Mucosa of stomach (tissue), 1 donor: ENCODE measurements at regions not wholly inside any gene's neighbourhood (a gene's known extent, or its start where the extent isn't known, plus 50 kb on each side); places are given as distances from the start of the nearest gene placed in this dataset.

Experiments
- H3K27me3 ChIP-seq: one replicate; pipeline ENCODE4 v1.7.0; 2013; ENCODE audit warnings: mild to moderate bottlenecking, low read length; ENCODE audit not compliant: control insufficient read depth, insufficient read depth
- H3K36me3 ChIP-seq: one replicate; pipeline ENCODE4 v1.7.0; 2013; ENCODE audit warnings: low read length; ENCODE audit not compliant: control insufficient read depth, insufficient read depth
- H3K4me1 ChIP-seq: one replicate; pipeline ENCODE4 v1.7.0; 2013; ENCODE audit warnings: mild to moderate bottlenecking, low read length; ENCODE audit not compliant: control insufficient read depth, insufficient read depth
- H3K4me3 ChIP-seq: one replicate; pipeline ENCODE4 v1.7.0; 2013; ENCODE audit warnings: low read length
- H3K9ac ChIP-seq: one replicate; pipeline ENCODE4 v1.7.0; 2013; ENCODE audit warnings: mild to moderate bottlenecking, low read length, moderate library complexity
- H3K9me3 ChIP-seq: one replicate; pipeline ENCODE4 v1.7.0; 2013; ENCODE audit warnings: mild to moderate bottlenecking, low read length, moderate library complexity; ENCODE audit not compliant: control insufficient read depth
- donor health status: Pancreatic carcinoma.

- H3K9ac ChIP-seq, result no peak overlapping the region
- no peaks in the 10 kb centered on the region for H3K9me3 ChIP-seq
- H3K27me3 ChIP-seq, result no peaks in the 10 kb centered on the region
- H3K4me1 ChIP-seq, result peaks cover 27% of the 10 kb centered on the region
- no peak overlapping the region for H3K4me3 ChIP-seq
- no peaks in the 10 kb centered on the region for H3K36me3 ChIP-seq
Observed at GRCh38 chr15:62559381-62559733, 394.3 kb upstream of the C2CD4B start.

- H3K9me3 ChIP-seq, result no peaks in the 10 kb centered on the region
- H3K27me3 ChIP-seq, result no peaks in the 10 kb centered on the region
- no peaks in the 10 kb centered on the region for H3K36me3 ChIP-seq
- peak overlapping the region; percentile 59 for H3K9ac ChIP-seq
- peaks cover 36% of the 10 kb centered on the region for H3K4me1 ChIP-seq
- H3K4me3 ChIP-seq, result peak overlapping the region; percentile 34
Observed at GRCh38 chr15:62561059-62561519, 396.0 kb upstream of the C2CD4B start.

GRCh38 chr15:62561571-62561970 lies 396.5 kb upstream of the C2CD4B start:
- H3K27me3 ChIP-seq, result no peaks in the 10 kb centered on the region
- peaks cover 39% of the 10 kb centered on the region for H3K4me1 ChIP-seq
- peak overlapping the region; percentile 59 for H3K9ac ChIP-seq
- peak overlapping the region; percentile 34 for H3K4me3 ChIP-seq
- no peaks in the 10 kb centered on the region for H3K9me3 ChIP-seq
- no peaks in the 10 kb centered on the region for H3K36me3 ChIP-seq

- H3K27me3 ChIP-seq, result no peaks in the 10 kb centered on the region
Observed at GRCh38 chr15:62564886-62565633, 400.0 kb upstream of the C2CD4B start.

GRCh38 chr15:62565634-62566026 lies 400.5 kb upstream of the C2CD4B start:
- Histone ChIP-seq H3K9me3 (no peaks in the 10 kb centered on the region), H3K4me1 (peaks cover 55% of the 10 kb centered on the region), H3K36me3 (no peaks in the 10 kb centered on the region), H3K9ac (no peak overlapping the region), H3K27me3 (no peaks in the 10 kb centered on the region), H3K4me3 (no peak overlapping the region)

More at GRCh38 chr15:62564886-62565633, 400.0 kb upstream of the C2CD4B start:
- Histone ChIP-seq H3K36me3 (no peaks in the 10 kb centered on the region), H3K4me1 (peaks cover 52% of the 10 kb centered on the region), H3K9me3 (no peaks in the 10 kb centered on the region), H3K9ac (no peak overlapping the region), H3K4me3 (no peak overlapping the region)

- H3K36me3 ChIP-seq, result no peaks in the 10 kb centered on the region
- H3K9ac ChIP-seq, result no peak overlapping the region
- H3K4me1 ChIP-seq, result peaks cover 57% of the 10 kb centered on the region
- H3K9me3 ChIP-seq, result no peaks in the 10 kb centered on the region
- no peaks in the 10 kb centered on the region for H3K27me3 ChIP-seq
- no peak overlapping the region for H3K4me3 ChIP-seq
Observed at GRCh38 chr15:62566248-62566647, 401.2 kb upstream of the C2CD4B start.

- H3K4me1 ChIP-seq, result peaks cover 58% of the 10 kb centered on the region
- H3K9ac ChIP-seq, result no peak overlapping the region
- no peaks in the 10 kb centered on the region for H3K36me3 ChIP-seq
- H3K9me3 ChIP-seq, result no peaks in the 10 kb centered on the region
- no peak overlapping the region for H3K4me3 ChIP-seq
- H3K27me3 ChIP-seq, result no peaks in the 10 kb centered on the region
Observed at GRCh38 chr15:62567501-62567900, 402.4 kb upstream of the C2CD4B start.

GRCh38 chr15:62568004-62568403 lies 402.9 kb upstream of the C2CD4B start:
- H3K9me3 ChIP-seq, result no peaks in the 10 kb centered on the region
- no peaks in the 10 kb centered on the region for H3K27me3 ChIP-seq
- H3K4me3 ChIP-seq, result no peak overlapping the region
- no peaks in the 10 kb centered on the region for H3K36me3 ChIP-seq
- no peak overlapping the region for H3K9ac ChIP-seq
- H3K4me1 ChIP-seq, result peaks cover 58% of the 10 kb centered on the region

GRCh38 chr15:62568702-62569101 lies 403.6 kb upstream of the C2CD4B start:
- H3K27me3 ChIP-seq, result no peaks in the 10 kb centered on the region
- peaks cover 55% of the 10 kb centered on the region for H3K4me1 ChIP-seq
- no peak overlapping the region for H3K9ac ChIP-seq
- H3K4me3 ChIP-seq, result no peak overlapping the region
- H3K36me3 ChIP-seq, result no peaks in the 10 kb centered on the region
- no peaks in the 10 kb centered on the region for H3K9me3 ChIP-seq

- Histone ChIP-seq H3K4me1 (peaks cover 50% of the 10 kb centered on the region), H3K27me3 (no peaks in the 10 kb centered on the region), H3K9ac (no peak overlapping the region), H3K4me3 (no peak overlapping the region), H3K9me3 (no peaks in the 10 kb centered on the region), H3K36me3 (no peaks in the 10 kb centered on the region)
Observed at GRCh38 chr15:62569460-62570404, 404.6 kb upstream of the C2CD4B start.

- Histone ChIP-seq H3K27me3 (no peaks in the 10 kb centered on the region), H3K4me3 (no peak overlapping the region), H3K9ac (no peak overlapping the region), H3K9me3 (no peaks in the 10 kb centered on the region), H3K36me3 (no peaks in the 10 kb centered on the region), H3K4me1 (peaks cover 48% of the 10 kb centered on the region)
Observed at GRCh38 chr15:62570405-62570783, 405.3 kb upstream of the C2CD4B start.

- Histone ChIP-seq H3K9me3 (no peaks in the 10 kb centered on the region), H3K27me3 (no peaks in the 10 kb centered on the region), H3K36me3 (no peaks in the 10 kb centered on the region), H3K9ac (no peak overlapping the region), H3K4me1 (peaks cover 41% of the 10 kb centered on the region), H3K4me3 (no peak overlapping the region)
Observed at GRCh38 chr15:62571072-62571471, 406.0 kb upstream of the C2CD4B start.
